ENCODE measurements at regions not wholly inside any gene's neighbourhood (a gene's known extent, or its start where the extent isn't known, plus 50 kb on each side); places are given as distances from the start of the nearest gene placed in this dataset.

GRCh38 chr13:74651121-74651520, 516.9 kb upstream of the KLF12 start:
- no peaks in the 10 kb centered on the region for H3K36me3 ChIP-seq
- 38 to 41% methylated on average over 1 of the region's 1 CpG for WGBS, 2 donors (ENCODE audit: low coverage in 1 of 2)
- intact Hi-C loops (cut with DNase I; ENCODE audit: low total_unique reads) = no loop called here
- TF ChIP-seq POLR2AphosphoS5 (IDR thresholded peaks at IDR 0.05) = no peak
- TF ChIP-seq EP300 (IDR thresholded peaks at IDR 0.05; ENCODE audit: low read depth) = no peak
- TF ChIP-seq, protein P1, sequence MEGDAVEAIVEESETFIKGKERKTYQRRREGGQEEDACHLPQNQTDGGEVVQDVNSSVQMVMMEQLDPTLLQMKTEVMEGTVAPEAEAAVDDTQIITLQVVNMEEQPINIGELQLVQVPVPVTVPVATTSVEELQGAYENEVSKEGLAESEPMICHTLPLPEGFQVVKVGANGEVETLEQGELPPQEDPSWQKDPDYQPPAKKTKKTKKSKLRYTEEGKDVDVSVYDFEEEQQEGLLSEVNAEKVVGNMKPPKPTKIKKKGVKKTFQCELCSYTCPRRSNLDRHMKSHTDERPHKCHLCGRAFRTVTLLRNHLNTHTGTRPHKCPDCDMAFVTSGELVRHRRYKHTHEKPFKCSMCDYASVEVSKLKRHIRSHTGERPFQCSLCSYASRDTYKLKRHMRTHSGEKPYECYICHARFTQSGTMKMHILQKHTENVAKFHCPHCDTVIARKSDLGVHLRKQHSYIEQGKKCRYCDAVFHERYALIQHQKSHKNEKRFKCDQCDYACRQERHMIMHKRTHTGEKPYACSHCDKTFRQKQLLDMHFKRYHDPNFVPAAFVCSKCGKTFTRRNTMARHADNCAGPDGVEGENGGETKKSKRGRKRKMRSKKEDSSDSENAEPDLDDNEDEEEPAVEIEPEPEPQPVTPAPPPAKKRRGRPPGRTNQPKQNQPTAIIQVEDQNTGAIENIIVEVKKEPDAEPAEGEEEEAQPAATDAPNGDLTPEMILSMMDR (IDR thresholded peaks at IDR 0.05) = no peak
- TF ChIP-seq POLR2A (IDR thresholded peaks at IDR 0.05) = no peak
- no peak for DNase-seq
- no peak overlapping the region for H3K27ac ChIP-seq
- in situ Hi-C loops (cut with MboI; ENCODE audit: low pct_ligation_motif_present in 1 of 4, low pct_unique_long_range_greater_than_20kb in 1 of 4, low sequenced_read_pairs in 3 of 4) = no loop called here
- no peak overlapping the region for H3K4me3 ChIP-seq
- no peaks in the 10 kb centered on the region for H3K9me3 ChIP-seq
- no peaks in the 10 kb centered on the region for H3K4me1 ChIP-seq
- no peaks in the 10 kb centered on the region for H3K27me3 ChIP-seq

DNA sequence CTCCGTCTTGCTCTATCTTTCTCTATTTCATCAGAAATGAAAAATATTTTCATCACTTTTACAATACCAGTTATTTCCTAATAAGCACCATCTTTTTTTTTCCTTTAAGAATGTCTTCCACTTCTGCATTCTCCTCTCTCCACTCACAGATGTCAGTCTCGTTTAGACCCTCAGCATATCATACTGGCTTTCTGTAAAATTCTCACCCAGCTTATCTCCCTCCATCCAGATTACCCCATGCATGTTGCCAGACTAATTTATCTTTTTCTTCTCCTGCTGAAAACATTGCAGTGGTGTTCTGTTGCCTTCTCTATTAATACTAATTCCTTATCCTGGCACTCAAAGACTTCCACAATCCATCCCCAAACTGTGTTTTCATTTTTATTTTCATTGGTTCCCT, 513.8 kb upstream of the KLF12 start:
- Histone ChIP-seq H3K9me3 (no peaks in the 10 kb centered on the region), H3K4me3 (no peak overlapping the region), H3K4me1 (no peaks in the 10 kb centered on the region), H3K36me3 (no peaks in the 10 kb centered on the region), H3K27ac (no peak overlapping the region), H3K27me3 (no peaks in the 10 kb centered on the region)
- no peak for DNase-seq
- no peak for TF ChIP-seq POLR2AphosphoS5 (IDR thresholded peaks at IDR 0.05)
- no peak for TF ChIP-seq POLR2A (IDR thresholded peaks at IDR 0.05)
- TF ChIP-seq, protein P1 (IDR thresholded peaks at IDR 0.05) = no peak
- no peak for TF ChIP-seq EP300 (IDR thresholded peaks at IDR 0.05; ENCODE audit: low read depth)
- intact Hi-C loops (cut with DNase I; ENCODE audit: low total_unique reads) (no loop called here), in situ Hi-C loops (cut with MboI; ENCODE audit: low pct_ligation_motif_present in 1 of 4, low pct_unique_long_range_greater_than_20kb in 1 of 4, low sequenced_read_pairs in 3 of 4) (no loop called here)
- 61 to 74% methylated on average over 2 of the region's 2 CpGs for WGBS, 2 donors (ENCODE audit: low coverage in 1 of 2)

GRCh38 chr13:74647211-74647610, 513.0 kb upstream of the KLF12 start:
- no peaks in the 10 kb centered on the region for H3K36me3 ChIP-seq
- in situ Hi-C loops (cut with MboI; ENCODE audit: low pct_ligation_motif_present in 1 of 4, low pct_unique_long_range_greater_than_20kb in 1 of 4, low sequenced_read_pairs in 3 of 4) (no loop called here), intact Hi-C loops (cut with DNase I; ENCODE audit: low total_unique reads) (no loop called here)
- H3K9me3 ChIP-seq = no peaks in the 10 kb centered on the region
- no peak overlapping the region for H3K4me3 ChIP-seq
- DNase-seq = no peak
- WGBS, 2 donors (ENCODE audit: low coverage in 1 of 2) = 81 to 86% methylated on average over 2 of the region's 2 CpGs
- TF ChIP-seq POLR2AphosphoS5 (IDR thresholded peaks at IDR 0.05) = no peak
- no peak for TF ChIP-seq EP300 (IDR thresholded peaks at IDR 0.05; ENCODE audit: low read depth)
- no peak for TF ChIP-seq POLR2A (IDR thresholded peaks at IDR 0.05)
- TF ChIP-seq, protein P1 (IDR thresholded peaks at IDR 0.05) = no peak
- H3K27me3 ChIP-seq = no peaks in the 10 kb centered on the region
- no peaks in the 10 kb centered on the region for H3K4me1 ChIP-seq
- no peak overlapping the region for H3K27ac ChIP-seq

DNA sequence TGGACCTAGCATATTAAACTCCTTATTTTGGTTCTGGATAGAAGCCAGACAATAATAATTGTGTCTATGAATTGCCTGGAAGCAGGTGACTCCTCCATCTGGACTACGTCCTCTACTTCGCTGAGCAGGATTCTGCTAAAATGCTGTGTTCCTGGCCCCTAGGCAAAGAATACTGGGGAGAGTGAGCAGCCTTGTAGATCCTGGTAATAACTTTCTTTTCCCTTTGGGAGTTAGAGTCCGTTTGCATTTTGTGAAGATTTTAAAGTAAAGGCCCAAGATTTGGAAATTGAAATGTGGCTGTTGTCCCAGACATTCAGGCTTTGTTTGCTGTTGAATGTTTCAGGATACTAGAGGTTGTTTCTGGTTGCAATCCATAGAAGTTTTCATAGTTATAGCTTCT, 511.9 kb upstream of the KLF12 start:
- intact Hi-C loops (cut with DNase I; ENCODE audit: low total_unique reads) (no loop called here), in situ Hi-C loops (cut with MboI; ENCODE audit: low pct_ligation_motif_present in 1 of 4, low pct_unique_long_range_greater_than_20kb in 1 of 4, low sequenced_read_pairs in 3 of 4) (no loop called here)
- Histone ChIP-seq H3K27ac (no peak overlapping the region), H3K36me3 (no peaks in the 10 kb centered on the region), H3K4me3 (no peak overlapping the region), H3K4me1 (no peaks in the 10 kb centered on the region), H3K9me3 (no peaks in the 10 kb centered on the region), H3K27me3 (no peaks in the 10 kb centered on the region)
- WGBS, 2 donors (ENCODE audit: low coverage in 1 of 2) = 70 to 74% methylated on average over 3 of the region's 3 CpGs
- DNase-seq = no peak
- TF ChIP-seq POLR2AphosphoS5 (IDR thresholded peaks at IDR 0.05) (no peak), EP300 (IDR thresholded peaks at IDR 0.05; ENCODE audit: low read depth) (no peak), POLR2A (IDR thresholded peaks at IDR 0.05) (no peak)
- TF ChIP-seq, protein P1 (IDR thresholded peaks at IDR 0.05) = no peak
